Activated CD4-positive, alpha-beta T cell treated with anti-CD3 and anti-CD28 coated beads for 36 hours (primary cell): ENCODE measurements at regions not wholly inside any gene's neighbourhood (a gene's known extent, or its start where the extent isn't known, plus 50 kb on each side); places are given as distances from the start of the nearest gene placed in this dataset.

ENCODE experiments used
- ATAC-seq: fragments of 200-7000 bp; cut with Tn5 transposase; one replicate; pipeline ENCODE4 v1.10.0; 2021; ENCODE audit warnings: mild to moderate bottlenecking, moderate library complexity
- CTCF ChIA-PET: fragments of 350-600 bp; sonication (Branson Sonifier 250); formaldehyde crosslinking; loops from one replicate; lab custom pipeline; 2021; ENCODE audit warnings: antibody characterized with exemption; lab: Charles Lee
- POLR2A ChIA-PET: fragments of 350-600 bp; sonication (Branson Sonifier 250); formaldehyde crosslinking; loops from one replicate; lab custom pipeline; 2021; ENCODE audit warnings: antibody characterized with exemption, inconsistent platforms; lab: Charles Lee
- DNase-seq: peaks from one replicate; pipeline ENCODE4 v3.0.0-alpha.2; 2020
- H3K27ac Mint-ChIP-seq: one replicate; pipeline ENCODE4 v1.8.0; 2021; ENCODE audit warnings: mixed read lengths
- H3K27me3 Mint-ChIP-seq: one replicate; pipeline ENCODE4 v1.8.0; 2021; ENCODE audit warnings: mixed read lengths
- H3K36me3 Mint-ChIP-seq: one replicate; pipeline ENCODE4 v1.8.0; 2021; ENCODE audit warnings: low read depth, mixed read lengths
- H3K4me1 Mint-ChIP-seq: one replicate; pipeline ENCODE4 v1.8.0; 2021; ENCODE audit warnings: mixed read lengths
- H3K4me3 Mint-ChIP-seq: one replicate; pipeline ENCODE4 v1.8.0; 2021; ENCODE audit warnings: mild to moderate bottlenecking, moderate library complexity, mixed read lengths
- H3K9me3 Mint-ChIP-seq: one replicate; pipeline ENCODE4 v1.8.0; 2021; ENCODE audit warnings: low read depth, mixed read lengths
- intact Hi-C, 2 experiments: fragments of 100-400 bp; cut with DNase I in 1 of 2; cut with micrococcal nuclease in 1 of 2; formaldehyde crosslinking; loops; one replicate each; pipeline versions ENCODE4 v1.14.2 to v1.15.1; 2022 to 2024; cut with DNase I, micrococcal nuclease

DNA sequence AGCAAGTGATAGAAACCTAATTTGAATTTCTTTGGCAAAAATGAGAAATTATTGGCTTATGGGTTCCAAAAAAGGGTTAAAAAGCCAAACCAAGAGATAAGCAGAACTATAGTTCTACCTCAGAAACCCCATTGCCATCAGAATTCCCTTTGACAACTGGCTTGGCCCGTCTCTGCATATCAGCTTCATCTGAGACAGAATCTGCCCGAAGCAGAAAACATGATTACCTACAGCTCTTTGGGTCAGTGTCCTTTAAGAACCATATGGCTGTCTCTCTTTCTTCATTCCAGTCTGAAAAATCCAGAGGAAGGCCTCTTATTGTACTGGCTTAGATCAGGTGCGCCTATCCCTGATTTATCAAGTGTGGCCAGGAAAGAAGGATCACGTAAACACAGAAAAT is 49.8 kb upstream of the AGPS start:
- no peaks in the 10 kb centered on the region for H3K36me3 Mint-ChIP-seq
- H3K9me3 Mint-ChIP-seq, result no peaks in the 10 kb centered on the region
- no peak overlapping the region for H3K27ac Mint-ChIP-seq
- no peak overlapping the region for H3K4me3 Mint-ChIP-seq
- no peaks in the 10 kb centered on the region for H3K4me1 Mint-ChIP-seq
- ATAC-seq, result no peak
- CTCF ChIA-PET, result interaction anchor here (0.6 to 4.6 kb wide), 4 partner anchors 9 to 319 kb away, joined by 3 to 17 read pairs (median 6); no protein-coding TSS in a partner anchor
- DNase-seq, result no peak
- intact Hi-C loops, result no loop called here
- H3K27me3 Mint-ChIP-seq, result no peaks in the 10 kb centered on the region
- POLR2A ChIA-PET, result no interaction called here
